ENCODE measurements at regions not wholly inside any gene's neighbourhood (a gene's known extent, or its start where the extent isn't known, plus 50 kb on each side); places are given as distances from the start of the nearest gene placed in this dataset.

DNA sequence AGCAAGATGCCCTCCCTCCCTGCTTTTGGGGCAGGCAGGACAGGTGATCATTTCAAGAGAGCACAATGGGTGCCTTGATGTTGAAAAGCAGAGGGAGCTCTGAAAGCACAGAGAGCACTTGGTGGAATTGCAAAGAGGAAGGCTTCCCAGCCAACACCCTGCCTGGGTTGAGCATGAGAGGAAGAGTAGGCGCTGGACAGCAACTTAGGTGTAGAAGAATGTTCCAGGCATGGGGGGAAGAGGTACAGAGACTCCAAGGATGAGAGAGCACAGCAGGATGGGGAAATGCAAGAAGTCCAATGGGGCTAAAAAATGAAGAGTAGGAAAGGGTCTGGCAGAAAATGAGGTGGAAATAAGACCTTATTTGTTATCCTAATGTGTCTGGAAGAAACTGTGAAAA lies 144.8 kb downstream of the TRIM36 start:
- Histone ChIP-seq H3K4me1 (ENCODE audit: control insufficient read depth, insufficient read depth, low read length) (no peaks in the 10 kb centered on the region), H3K36me3 (ENCODE audit: control insufficient read depth, insufficient read depth, low read length) (no peaks in the 10 kb centered on the region), H3K27me3 (ENCODE audit: control insufficient read depth, insufficient read depth, low read length) (no peaks in the 10 kb centered on the region), H3K4me3 (ENCODE audit: low read length) (no peak overlapping the region), H3K27ac (ENCODE audit: low read length) (no peak overlapping the region), H3K9me3 (ENCODE audit: control insufficient read depth, insufficient read depth, low read length) (no peaks in the 10 kb centered on the region)
- ATAC-seq (no peak), DNase-seq (no peak)
- Mint-ChIP-seq H3K36me3 (no peaks in the 10 kb centered on the region), H3K4me1 (no peaks in the 10 kb centered on the region), H3K9me3 (peaks cover 0 to 2% of the 10 kb centered on the region in 2 donors), H3K27me3 (ENCODE audit: low read depth in 2 of 2) (peaks cover 0 to 2% of the 10 kb centered on the region in 2 donors), H3K4me3 (no peak overlapping the region), H3K27ac (no peak overlapping the region)
- TF ChIP-seq CTCF (IDR thresholded peaks at IDR 0.05), result no peak
- intact Hi-C loops (cut with micrococcal nuclease), result no loop called here
- WGBS (ENCODE audit: insufficient coverage), result 69% methylated on average over 1 of the region's 1 CpG

- H3K9me3 Mint-ChIP-seq, result peaks cover 0 to 2% of the 10 kb centered on the region in 2 donors
- no peak overlapping the region for H3K27ac ChIP-seq (ENCODE audit: low read length)
- no peaks in the 10 kb centered on the region for H3K36me3 Mint-ChIP-seq
- DNase-seq, result no peak
- H3K36me3 ChIP-seq (ENCODE audit: control insufficient read depth, insufficient read depth, low read length), result no peaks in the 10 kb centered on the region
- ATAC-seq, result no peak
- no peaks in the 10 kb centered on the region for H3K9me3 ChIP-seq (ENCODE audit: control insufficient read depth, insufficient read depth, low read length)
- H3K4me1 ChIP-seq (ENCODE audit: control insufficient read depth, insufficient read depth, low read length), result no peaks in the 10 kb centered on the region
- no peaks in the 10 kb centered on the region for H3K27me3 ChIP-seq (ENCODE audit: control insufficient read depth, insufficient read depth, low read length)
- H3K4me3 ChIP-seq (ENCODE audit: low read length), result no peak overlapping the region
- H3K4me3 Mint-ChIP-seq, result no peak overlapping the region
- H3K4me1 Mint-ChIP-seq, result no peaks in the 10 kb centered on the region
- no peak overlapping the region for H3K27ac Mint-ChIP-seq
- no peak for TF ChIP-seq CTCF (IDR thresholded peaks at IDR 0.05)
- peaks cover 0 to 2% of the 10 kb centered on the region in 2 donors for H3K27me3 Mint-ChIP-seq (ENCODE audit: low read depth in 2 of 2)
- intact Hi-C loops (cut with micrococcal nuclease), result no loop called here
These were observed 147.4 kb downstream of the TRIM36 start for GRCh38 chr5:115022303-115022702.

- 67% methylated on average over 1 of the region's 1 CpG for WGBS (ENCODE audit: insufficient coverage)
- no peaks in the 10 kb centered on the region for H3K9me3 ChIP-seq (ENCODE audit: control insufficient read depth, insufficient read depth, low read length)
- H3K4me1 ChIP-seq (ENCODE audit: control insufficient read depth, insufficient read depth, low read length), result no peaks in the 10 kb centered on the region
- no peaks in the 10 kb centered on the region for H3K36me3 ChIP-seq (ENCODE audit: control insufficient read depth, insufficient read depth, low read length)
- H3K27ac ChIP-seq (ENCODE audit: low read length), result no peak overlapping the region
- no peak for DNase-seq
- no peak for TF ChIP-seq CTCF (IDR thresholded peaks at IDR 0.05)
- Mint-ChIP-seq H3K27ac (no peak overlapping the region), H3K27me3 (ENCODE audit: low read depth in 2 of 2) (no peaks in the 10 kb centered on the region), H3K9me3 (peaks cover 0 to 3% of the 10 kb centered on the region in 2 donors), H3K4me3 (no peak overlapping the region), H3K36me3 (no peaks in the 10 kb centered on the region), H3K4me1 (no peaks in the 10 kb centered on the region)
- H3K4me3 ChIP-seq (ENCODE audit: low read length), result no peak overlapping the region
- no peaks in the 10 kb centered on the region for H3K27me3 ChIP-seq (ENCODE audit: control insufficient read depth, insufficient read depth, low read length)
- ATAC-seq, result no peak
- intact Hi-C loops (cut with micrococcal nuclease), result no loop called here
These were observed 153.1 kb downstream of the TRIM36 start for GRCh38 chr5:115016646-115017045.

GRCh38 chr5:114999176-114999575 lies 170.5 kb downstream of the TRIM36 start:
- Mint-ChIP-seq H3K27ac (no peak overlapping the region), H3K27me3 (ENCODE audit: low read depth in 2 of 2) (no peaks in the 10 kb centered on the region), H3K36me3 (no peaks in the 10 kb centered on the region), H3K4me3 (no peak overlapping the region), H3K4me1 (no peaks in the 10 kb centered on the region), H3K9me3 (peaks cover 5 to 16% of the 10 kb centered on the region in 2 donors)
- intact Hi-C loops (cut with micrococcal nuclease), result no loop called here
- Histone ChIP-seq H3K9me3 (ENCODE audit: control insufficient read depth, insufficient read depth, low read length) (no peaks in the 10 kb centered on the region), H3K4me3 (ENCODE audit: low read length) (no peak overlapping the region), H3K36me3 (ENCODE audit: control insufficient read depth, insufficient read depth, low read length) (no peaks in the 10 kb centered on the region), H3K27ac (ENCODE audit: low read length) (no peak overlapping the region), H3K4me1 (ENCODE audit: control insufficient read depth, insufficient read depth, low read length) (no peaks in the 10 kb centered on the region), H3K27me3 (ENCODE audit: control insufficient read depth, insufficient read depth, low read length) (no peaks in the 10 kb centered on the region)
- no peak for TF ChIP-seq CTCF (IDR thresholded peaks at IDR 0.05)
- 93% methylated on average over 11 of the region's 11 CpGs for WGBS (ENCODE audit: insufficient coverage)
- DNase-seq (no peak), ATAC-seq (no peak)

Data from natural killer cell (primary cell).